GM12878 (cell line): ENCODE measurements at regions not wholly inside any gene's neighbourhood (a gene's known extent, or its start where the extent isn't known, plus 50 kb on each side); places are given as distances from the start of the nearest gene placed in this dataset.

Experiments
- ATAC-seq: fragments of 200-7000 bp; cut with Tn5 transposase; 3 replicates; pipeline ENCODE4 v1.9.1; 2020; ENCODE audit warnings: mild to moderate bottlenecking, moderate library complexity
- BruUV-seq: library from RNA; stranded (reverse); fragments of 400-500 nt; replicated peaks from 2 replicates; lab custom pipeline; 2021; lab: Mats Ljungman, UMichigan
- CTCF ChIA-PET: fragments of 300-600 bp; sonication (Branson Sonifier 250); formaldehyde crosslinking; extraction: SDS; loops from one replicate; lab custom pipeline; 2021; ENCODE audit warnings: inconsistent platforms; lab: Yijun Ruan, JAX
- POLR2A ChIA-PET: fragments of 350-600 bp; formaldehyde crosslinking; extraction: SDS; loops from one replicate; lab custom pipeline; 2021; ENCODE audit warnings: inconsistent platforms; lab: Charles Lee
- RAD21 ChIA-PET: fragments of 300-600 bp; sonication (Branson Sonifier 250); formaldehyde crosslinking; loops from one replicate; lab custom pipeline; 2023; ENCODE audit warnings: antibody characterized with exemption; ENCODE audit not compliant: unreplicated experiment; lab: Charles Lee
- SMC1A ChIA-PET: fragments of 300-600 bp; sonication (Branson Sonifier 250); formaldehyde crosslinking; loops from one replicate; lab custom pipeline; 2023; ENCODE audit not compliant: unreplicated experiment, uncharacterized antibody; lab: Charles Lee
- DNase-seq: peaks from one replicate; pipeline ENCODE4 v3.0.0-alpha.2; 2011; ENCODE audit warnings: low read depth, low spot score
- FAIRE-seq: peaks from 3 replicates; lab custom pipeline; 2011; peaks lifted over from hg19 to GRCh38; lab: Jason Lieb, UNC
- H2AFZ ChIP-seq: 2 replicates; pipeline ENCODE4 v1.6.0; 2011; ENCODE audit warnings: low read depth, low read length, control low read depth; ENCODE audit not compliant: control insufficient read depth
- H3K27ac ChIP-seq: 2 replicates; pipeline ENCODE4 v1.5.1; 2011; ENCODE audit warnings: control low read depth; ENCODE audit not compliant: control insufficient read depth, insufficient read depth
- H3K27me3 ChIP-seq, 2 experiments: replicated peaks in 1 of 2; 2 replicates each; pipeline versions ENCODE4 v1.6.0 to v1.6.1; 2011; ENCODE audit warnings: low read length in 1 of 2; ENCODE audit not compliant: control insufficient read depth in 2 of 2, insufficient read depth in 2 of 2
- H3K36me3 ChIP-seq, 2 experiments: 2 replicates each; pipeline ENCODE4 v1.5.1; 2011; ENCODE audit warnings: low read length in 1 of 2; ENCODE audit not compliant: control insufficient read depth in 2 of 2, insufficient read depth in 2 of 2
- H3K4me1 ChIP-seq: 2 replicates; pipeline ENCODE4 v1.6.1; 2011; ENCODE audit warnings: mild to moderate bottlenecking, low read length, moderate library complexity, mixed read lengths; ENCODE audit not compliant: control insufficient read depth, insufficient read depth
- H3K4me2 ChIP-seq: 2 replicates; pipeline ENCODE4 v1.6.0; 2011; ENCODE audit warnings: control low read depth; ENCODE audit not compliant: control insufficient read depth, insufficient read depth
- H3K4me3 ChIP-seq: fragments of 200-600 bp; sonication (generic); 2 replicates; pipeline ENCODE4 v1.5.1; 2016
- H3K79me2 ChIP-seq: 2 replicates; pipeline ENCODE4 v1.6.0; 2011; ENCODE audit warnings: low read length; ENCODE audit not compliant: control insufficient read depth, insufficient read depth
- H3K9ac ChIP-seq: 2 replicates; pipeline ENCODE4 v1.8.0; 2011; ENCODE audit warnings: low read length, control low read depth, mixed read lengths; ENCODE audit not compliant: control insufficient read depth, insufficient read depth
- H3K9me3 ChIP-seq: replicated peaks from 3 replicates; pipeline ENCODE4 v1.5.1; 2011; ENCODE audit warnings: mild to moderate bottlenecking, low read length; ENCODE audit not compliant: control insufficient read depth, insufficient read depth
- H4K20me1 ChIP-seq: 2 replicates; pipeline ENCODE4 v1.6.0; 2011; ENCODE audit not compliant: control insufficient read depth, insufficient read depth
- ATF3 ChIP-seq: IDR thresholded peaks from 2 replicates; pipeline ENCODE4 v1.6.1; 2011; ENCODE audit warnings: low read depth, mild to moderate bottlenecking, low read length, moderate library complexity, borderline replicate concordance; ENCODE audit errors: extremely low read depth
- IKZF2 ChIP-seq, 2 experiments: fragments of 450-650 bp; IDR thresholded peaks; 2 replicates each; pipeline ENCODE4 v1.6.1; 2017; ENCODE audit warnings: mild to moderate bottlenecking in 2 of 2, moderate library complexity in 2 of 2
- MTA2 ChIP-seq: fragments of 450-650 bp; IDR thresholded peaks from 2 replicates; pipeline ENCODE4 v1.6.1; 2016; ENCODE audit warnings: low read depth, mild to moderate bottlenecking, moderate library complexity
- PKNOX1 ChIP-seq: fragments of 450-650 bp; IDR thresholded peaks from 2 replicates; pipeline ENCODE4 v1.6.1; 2016; ENCODE audit warnings: mild to moderate bottlenecking
- RELB ChIP-seq: fragments of 450-650 bp; IDR thresholded peaks from 2 replicates; pipeline ENCODE4 v1.6.1; 2017; ENCODE audit warnings: low read depth, mild to moderate bottlenecking, moderate library complexity
- SPI1 ChIP-seq: IDR thresholded peaks from 2 replicates; pipeline ENCODE4 v1.6.1; 2011; ENCODE audit warnings: low read depth, mild to moderate bottlenecking, low read length, moderate library complexity, borderline replicate concordance; ENCODE audit not compliant: insufficient read depth
- STAT3 ChIP-seq: IDR thresholded peaks from 2 replicates; pipeline ENCODE4 v1.6.1; 2011; ENCODE audit warnings: low read depth, low read length, improper control_type of control experiment
- ZNF384 ChIP-seq: IDR thresholded peaks from 2 replicates; pipeline ENCODE4 v1.6.1; 2012; ENCODE audit warnings: low read depth, mild to moderate bottlenecking, low read length, improper control_type of control experiment, borderline replicate concordance
- WGBS: methylation state at CpG from one replicate; pipeline ENCODE4 v1.1.6; 2016; ENCODE audit warnings: low lambda C conversion rate; ENCODE audit not compliant: insufficient replicate concordance, insufficient coverage; ENCODE audit errors: missing lambda C conversion rate; 5-methylcytosine and 5-hydroxymethylcytosine counted together
- in situ Hi-C: fragments of 300-500 bp; cut with MboI; formaldehyde crosslinking; loops from 9 replicates; pipeline ENCODE4 v1.14.3; 2018; ENCODE audit warnings: mixed read lengths
- intact Hi-C: fragments of 100-400 bp; cut with micrococcal nuclease; formaldehyde crosslinking; loops from one replicate; pipeline ENCODE4 v1.14.2; 2022; ENCODE audit not compliant: unreplicated experiment

DNA sequence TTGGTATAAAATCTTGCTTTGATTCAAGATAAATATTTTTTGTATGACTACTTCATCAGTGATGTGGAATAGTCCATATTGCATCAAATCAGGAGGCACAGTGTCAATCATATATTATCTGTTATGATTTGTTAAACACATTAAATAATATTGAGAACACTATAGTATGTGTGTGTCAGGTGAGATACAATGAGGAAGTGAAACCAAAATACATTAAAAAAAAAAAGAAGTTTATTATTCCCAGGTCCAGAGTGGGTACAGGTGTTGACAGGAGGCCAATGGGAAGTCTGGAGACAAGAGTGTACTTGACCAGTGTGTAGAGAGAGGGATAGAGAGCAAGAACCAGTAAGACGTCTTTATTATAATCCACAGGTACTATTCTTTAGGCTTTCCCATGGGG, 292.6 kb downstream of the FSIP2 start:
- H3K27me3 ChIP-seq: no peaks in the 10 kb centered on the region
- in situ Hi-C loops (no loop called here), intact Hi-C loops (no loop called here)
- no peaks in the 10 kb centered on the region for H3K36me3 ChIP-seq
- no peak overlapping the region for H3K4me2 ChIP-seq
- DNase-seq: no peak
- no peak overlapping the region for H3K4me3 ChIP-seq
- CTCF ChIA-PET: interaction anchor here (2.2 kb wide), 1 partner anchor 10 kb away, joined by 4 read pairs; no protein-coding TSS in a partner anchor
- H3K79me2 ChIP-seq: no peaks in the 10 kb centered on the region
- H3K9ac ChIP-seq: no peak overlapping the region
- H2AFZ ChIP-seq: no peak overlapping the region
- WGBS: 42% methylated on average over 1 of the region's 1 CpG
- POLR2A ChIA-PET: no interaction called here
- peak; percentile 70 for ATAC-seq
- SMC1A ChIA-PET: no interaction called here
- H3K9me3 ChIP-seq: no peaks in the 10 kb centered on the region
- no peak for FAIRE-seq
- no TSS peak for BruUV-seq
- no peak overlapping the region for H3K27ac ChIP-seq
- H3K4me1 ChIP-seq: no peaks in the 10 kb centered on the region
- RAD21 ChIA-PET: no interaction called here
- TF ChIP-seq MTA2: 0 out of 2 replicates have a peak, but pooled peaks have one; percentile 54
- TF ChIP-seq RELB: 0 out of 2 replicates have a peak, but pooled peaks have one; percentile 17
- TF ChIP-seq IKZF2 (IDR thresholded peaks at IDR 0.05): peak; percentile 62 to 67; a peak in 2 of 4 replicates
- no peak for TF ChIP-seq ATF3
- TF ChIP-seq STAT3: no peak
- TF ChIP-seq SPI1: peak; percentile 63; the same call in 1 of the 2 replicates
- peak; percentile 58; the same call in 1 of the 2 replicates for TF ChIP-seq PKNOX1
- peak; percentile 70; the same call in 1 of the 2 replicates for TF ChIP-seq ZNF384
- no peaks in the 10 kb centered on the region for H4K20me1 ChIP-seq
